ENCODE measurements at regions not wholly inside any gene's neighbourhood (a gene's known extent, or its start where the extent isn't known, plus 50 kb on each side); places are given as distances from the start of the nearest gene placed in this dataset.

GRCh38 chr2:133736674-133737073, 168.4 kb upstream of the NCKAP5 start:
- TF ChIP-seq SP1 (IDR thresholded peaks at IDR 0.05) (no peak), TARDBP (IDR thresholded peaks at IDR 0.05) (no peak), FOXM1 (IDR thresholded peaks at IDR 0.05; ENCODE audit: borderline replicate concordance) (no peak), FOXK2 (IDR thresholded peaks at IDR 0.05) (no peak), BHLHE40 (IDR thresholded peaks at IDR 0.05; ENCODE audit: borderline replicate concordance) (no peak), FOXA1 (IDR thresholded peaks at IDR 0.05) (no peak)
